HG03521 (cell line): ENCODE measurements at regions not wholly inside any gene's neighbourhood (a gene's known extent, or its start where the extent isn't known, plus 50 kb on each side); places are given as distances from the start of the nearest gene placed in this dataset.

ENCODE experiments used
- ATAC-seq: cut with Tn5 transposase; IDR thresholded peaks from one replicate; pipeline ENCODE4 v1.9.1; 2021; ENCODE audit warnings: mild to moderate bottlenecking, moderate library complexity; ENCODE audit not compliant: unreplicated experiment

DNA sequence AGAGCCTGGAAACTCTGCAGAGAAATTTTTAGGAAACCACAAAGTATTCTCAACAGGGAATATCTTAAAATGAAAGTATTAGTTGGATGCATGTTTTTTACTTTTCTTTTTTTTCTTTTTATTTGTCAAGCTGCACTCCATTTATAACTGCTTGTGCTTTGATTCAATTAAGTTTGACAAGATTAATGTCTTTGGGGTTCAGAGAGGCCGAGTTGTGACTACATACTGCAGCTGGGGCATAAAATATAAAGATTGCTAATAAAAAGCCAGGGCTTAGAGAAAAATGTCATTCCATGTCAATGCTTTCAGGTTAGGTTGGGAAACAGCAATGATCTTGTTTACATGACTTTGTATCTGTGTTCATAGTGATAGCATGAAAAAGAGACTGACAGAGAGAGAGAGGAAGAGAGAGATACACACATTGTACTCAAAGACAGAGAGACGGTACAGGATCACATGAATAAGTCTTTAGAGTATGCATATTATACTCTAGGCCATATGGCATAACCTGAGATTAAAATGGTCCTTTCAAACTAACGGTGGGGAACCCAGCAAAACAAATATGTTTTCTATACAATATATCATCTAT is 1022.3 kb upstream of the CNTNAP5 start:
- no peak for ATAC-seq

DNA sequence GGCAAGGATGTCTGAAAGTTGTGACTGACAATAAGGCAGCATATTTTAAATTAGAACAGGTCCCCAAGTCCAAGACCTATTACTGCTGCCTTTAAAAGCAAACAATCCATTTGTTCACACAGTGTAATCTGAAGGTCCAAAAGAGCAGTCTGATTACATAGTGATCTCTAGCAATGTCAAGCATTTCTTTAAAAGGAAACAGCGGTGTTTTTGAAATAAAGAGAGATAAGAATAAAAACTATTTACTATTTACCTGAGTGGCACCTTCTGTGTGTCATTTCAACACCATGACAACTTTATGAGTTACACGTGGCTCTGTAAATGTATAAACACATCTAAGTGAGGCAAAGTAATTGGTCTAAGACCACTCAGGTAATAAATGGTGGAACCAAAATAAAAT is 1009.9 kb upstream of the CNTNAP5 start:
- no peak for ATAC-seq

DNA sequence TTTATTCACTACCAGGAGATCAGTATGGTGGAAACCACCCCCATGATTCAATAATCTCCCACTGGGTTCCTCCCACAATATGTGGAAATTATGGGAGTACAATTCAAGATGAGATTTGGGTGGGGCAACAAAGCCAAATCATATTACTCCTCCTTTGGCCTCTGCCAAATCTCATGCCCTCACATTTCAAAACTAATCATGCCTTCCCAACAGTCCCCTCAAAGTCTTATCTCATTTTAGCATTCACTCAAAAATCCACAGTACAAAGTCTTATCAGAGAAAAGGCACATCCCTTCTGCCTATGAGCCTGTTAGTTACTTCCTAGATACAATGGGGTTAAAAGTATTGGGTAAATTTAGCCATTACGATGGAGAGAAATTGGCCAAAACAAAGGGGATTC is 989.5 kb upstream of the CNTNAP5 start:
- no peak for ATAC-seq

DNA sequence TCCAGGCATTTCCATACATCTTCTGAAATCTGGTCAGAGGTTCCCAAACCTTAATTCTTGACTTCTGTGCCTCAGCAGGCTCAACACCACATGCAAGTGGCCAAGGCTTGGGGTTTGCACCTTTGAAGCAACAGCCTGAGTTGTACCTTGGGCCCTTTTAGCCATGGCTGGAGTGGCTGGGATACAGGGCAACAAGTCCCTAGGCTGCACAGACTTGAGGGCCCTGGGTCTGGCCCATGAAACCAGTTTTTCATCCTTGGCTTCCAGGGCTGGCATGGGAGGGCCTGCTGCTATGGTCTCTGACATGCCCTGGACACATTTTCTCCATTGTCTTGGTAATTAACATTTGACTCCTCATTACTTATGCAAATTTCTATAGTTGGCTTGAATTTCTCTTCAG is 988.8 kb upstream of the CNTNAP5 start:
- ATAC-seq: no peak

DNA sequence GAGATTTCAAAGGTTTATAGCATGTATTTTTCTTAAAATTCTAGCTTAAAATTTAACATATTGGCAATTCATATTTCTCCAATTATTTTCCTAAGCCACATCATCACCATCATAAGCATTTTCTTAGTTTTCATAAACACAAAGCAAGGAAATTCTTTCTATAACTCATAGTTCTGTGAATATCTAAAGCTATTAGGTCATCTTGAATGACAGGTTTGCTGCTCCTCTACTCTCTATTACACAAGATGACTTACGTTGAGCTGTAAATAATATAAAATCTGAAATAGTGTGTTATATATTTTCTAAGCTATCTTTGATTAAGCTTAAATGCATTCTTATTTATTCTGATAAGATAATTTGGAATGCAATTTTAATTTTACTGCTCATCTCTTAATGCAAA is 984.6 kb upstream of the CNTNAP5 start:
- ATAC-seq: no peak

DNA sequence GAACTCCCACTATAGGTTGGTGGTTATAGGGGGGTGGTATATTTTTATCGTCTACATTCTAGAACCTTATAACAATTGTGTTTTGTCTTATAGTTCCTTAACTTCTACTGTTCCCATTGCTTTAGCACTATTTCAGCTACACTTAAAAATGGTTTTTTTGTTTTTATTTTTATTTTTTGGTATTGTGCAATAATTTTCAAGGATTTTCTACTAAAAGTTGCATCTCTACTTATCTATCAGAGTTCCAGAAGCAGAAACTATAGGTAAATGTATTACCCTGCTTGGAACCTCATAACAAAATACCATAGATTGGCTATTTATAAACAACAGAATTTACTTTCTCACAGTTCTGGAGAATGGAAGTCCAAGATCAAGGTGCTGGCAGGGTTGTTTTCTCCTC is 981.6 kb upstream of the CNTNAP5 start:
- ATAC-seq: no peak

DNA sequence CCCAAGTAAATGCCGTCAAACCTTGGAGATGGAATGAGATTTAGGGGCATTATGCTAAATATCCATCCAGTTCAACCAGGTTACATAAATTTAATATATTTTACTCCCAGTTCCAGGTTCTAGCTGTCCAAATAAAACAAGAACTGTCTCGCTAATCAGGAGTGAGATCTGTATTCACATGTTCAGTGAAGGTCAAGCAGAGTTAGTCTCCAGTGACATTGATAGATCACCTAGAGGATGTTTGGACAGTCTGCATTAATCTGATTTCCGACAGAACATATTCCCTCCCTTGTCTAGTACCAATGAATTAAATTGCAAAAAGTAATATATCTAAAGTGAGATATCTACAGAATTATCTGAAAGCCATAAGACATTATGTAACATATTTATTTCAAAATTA is 979.4 kb upstream of the CNTNAP5 start:
- ATAC-seq: no peak

DNA sequence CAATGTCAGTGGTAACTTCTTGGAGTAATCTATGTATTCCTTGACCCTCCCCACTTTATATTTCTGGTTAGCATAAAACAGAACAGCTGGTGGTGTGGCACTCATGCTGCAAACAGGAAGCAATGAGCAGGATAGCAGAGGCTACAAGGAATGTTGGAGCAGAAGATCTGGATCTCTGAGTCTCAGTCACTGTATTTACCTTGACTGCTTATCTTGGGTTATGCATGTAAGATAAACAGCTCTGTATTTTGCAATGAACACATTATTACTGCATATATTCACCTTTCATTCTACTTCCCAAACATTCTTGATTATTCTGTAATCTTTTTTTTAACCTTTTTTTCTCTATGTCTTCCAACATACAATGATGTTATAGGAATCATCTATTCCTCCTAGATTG is 977.9 kb upstream of the CNTNAP5 start:
- no peak for ATAC-seq

DNA sequence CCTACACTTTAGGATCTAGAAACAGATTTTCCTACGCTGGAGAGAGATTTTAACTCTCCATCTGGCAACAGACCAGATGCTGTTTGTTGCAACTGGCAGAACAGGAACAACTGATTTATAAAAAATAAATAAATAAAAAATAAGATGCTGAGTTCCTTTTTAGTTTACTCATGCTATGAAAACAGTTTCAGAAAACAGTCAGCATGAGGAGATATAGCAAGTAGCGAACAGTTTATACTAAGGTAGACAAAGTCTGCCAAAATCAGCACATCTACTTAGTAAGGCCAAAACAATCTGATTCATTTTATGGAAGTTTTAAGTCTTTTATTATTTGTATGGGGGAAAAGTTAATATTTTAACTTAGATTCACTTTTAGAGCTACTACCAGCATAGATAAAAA is 974.0 kb upstream of the CNTNAP5 start:
- no peak for ATAC-seq

DNA sequence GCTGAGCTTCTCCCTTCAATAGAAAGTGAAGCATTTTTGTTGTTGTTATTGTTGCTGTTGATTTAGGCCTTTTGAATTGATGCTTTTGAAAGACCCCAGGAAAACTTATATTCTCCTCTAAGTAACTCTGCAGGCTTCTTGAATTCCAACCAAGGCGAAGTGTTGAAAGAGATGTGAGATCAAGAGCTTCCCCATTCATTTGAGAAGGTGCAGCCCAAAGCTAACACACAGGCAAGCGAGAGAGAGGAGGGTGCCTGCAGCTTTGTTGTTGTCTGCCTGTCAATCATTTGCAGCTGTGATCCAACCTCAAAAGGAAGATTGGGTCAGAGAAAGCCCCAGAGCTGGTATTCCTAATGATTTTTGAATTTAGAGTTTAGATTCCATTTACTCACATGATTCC is 963.6 kb upstream of the CNTNAP5 start:
- ATAC-seq: no peak

DNA sequence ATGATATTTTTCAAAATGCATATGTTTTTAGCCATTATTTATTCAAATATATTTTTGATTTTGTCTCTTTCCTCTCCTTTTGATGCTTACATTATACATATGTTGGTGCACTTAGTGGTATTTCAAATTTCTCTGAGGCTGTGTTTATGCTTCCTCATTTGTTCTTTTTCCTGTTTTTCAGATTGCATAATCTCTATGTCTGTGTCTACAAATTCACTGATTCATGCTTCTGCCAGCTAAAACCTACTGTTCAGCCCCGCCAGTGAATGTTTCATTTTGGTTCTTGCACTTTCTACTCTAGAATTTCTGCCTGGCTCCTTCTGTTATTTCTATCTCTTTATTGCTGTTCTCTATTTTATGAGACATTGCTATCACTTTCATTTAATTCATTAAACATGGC is 951.7 kb upstream of the CNTNAP5 start:
- ATAC-seq: no peak

DNA sequence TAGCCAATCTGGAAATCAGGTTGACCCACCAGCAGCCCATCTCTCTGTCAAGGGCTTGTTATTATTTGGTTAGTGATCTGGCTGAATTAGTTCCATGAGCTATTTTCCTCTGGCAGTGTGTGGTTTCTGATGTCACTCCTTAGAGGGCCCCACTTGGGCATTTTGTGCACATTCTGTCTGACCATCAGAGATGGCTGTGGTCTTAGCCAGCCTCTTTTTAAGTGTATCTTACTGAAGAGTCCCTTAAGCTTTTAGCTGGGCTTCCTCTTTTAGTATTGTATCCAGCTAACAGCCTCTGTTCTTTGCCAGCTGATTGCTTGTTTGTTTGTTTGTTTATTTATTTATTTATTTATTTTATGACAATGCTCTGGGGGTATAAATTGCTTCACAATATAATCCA is 951.1 kb upstream of the CNTNAP5 start:
- no peak for ATAC-seq

DNA sequence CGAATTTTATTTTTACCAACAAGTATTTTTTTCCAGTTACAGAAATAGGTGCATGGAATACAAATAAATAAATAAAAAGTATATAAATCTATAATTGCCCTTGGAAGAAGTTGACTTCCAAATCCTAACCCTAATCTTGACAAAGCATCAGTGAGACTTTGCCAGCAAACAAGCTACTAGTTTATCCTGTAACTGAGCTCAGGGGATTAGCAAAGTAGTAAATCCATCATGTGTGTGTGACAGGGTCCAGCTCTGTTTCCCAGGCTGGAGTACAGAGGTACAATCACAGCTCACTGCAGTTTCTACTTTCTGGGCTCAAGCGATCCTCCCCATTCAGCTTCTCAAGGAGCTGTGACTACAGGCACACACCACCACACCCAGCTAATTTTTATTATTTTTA is 948.0 kb upstream of the CNTNAP5 start:
- ATAC-seq: no peak

DNA sequence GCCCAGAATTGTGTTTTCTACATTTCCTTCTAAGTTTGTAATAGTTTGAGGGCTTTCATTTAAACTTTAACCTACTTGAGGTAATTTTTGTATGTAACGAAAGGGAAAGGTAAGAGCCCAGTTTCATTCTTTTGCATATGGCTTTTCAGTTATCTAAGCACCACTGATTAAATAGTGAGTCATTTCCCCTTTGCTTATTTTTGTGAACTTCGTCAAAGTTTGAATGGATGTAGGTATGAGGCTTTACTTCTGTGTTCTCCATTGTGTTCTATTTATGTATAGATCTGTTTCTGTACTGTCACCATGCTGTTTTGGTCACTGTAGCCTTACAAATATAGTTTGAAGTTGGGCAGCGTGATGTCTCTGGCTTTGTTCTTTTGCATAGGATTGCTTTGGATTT is 944.8 kb upstream of the CNTNAP5 start:
- ATAC-seq: no peak

DNA sequence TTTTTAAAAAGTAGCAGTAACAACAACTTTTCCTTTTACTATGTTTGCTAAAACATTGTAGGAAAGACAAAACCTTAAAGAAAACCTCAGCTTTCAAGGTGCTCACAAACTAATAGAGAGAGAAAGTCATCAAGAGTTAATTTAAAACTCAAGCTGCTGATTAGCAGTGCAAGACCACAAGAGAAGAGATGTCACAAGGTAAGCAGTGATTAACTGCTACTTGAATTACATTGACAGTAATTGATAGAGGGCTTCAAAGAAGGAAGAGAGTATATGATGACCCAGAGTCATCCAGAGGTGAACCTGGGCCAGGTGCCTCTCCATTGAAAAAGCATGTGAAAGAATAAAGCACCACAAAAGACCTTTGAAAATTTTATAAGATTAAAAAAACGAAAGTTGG is 939.6 kb upstream of the CNTNAP5 start:
- ATAC-seq: no peak

DNA sequence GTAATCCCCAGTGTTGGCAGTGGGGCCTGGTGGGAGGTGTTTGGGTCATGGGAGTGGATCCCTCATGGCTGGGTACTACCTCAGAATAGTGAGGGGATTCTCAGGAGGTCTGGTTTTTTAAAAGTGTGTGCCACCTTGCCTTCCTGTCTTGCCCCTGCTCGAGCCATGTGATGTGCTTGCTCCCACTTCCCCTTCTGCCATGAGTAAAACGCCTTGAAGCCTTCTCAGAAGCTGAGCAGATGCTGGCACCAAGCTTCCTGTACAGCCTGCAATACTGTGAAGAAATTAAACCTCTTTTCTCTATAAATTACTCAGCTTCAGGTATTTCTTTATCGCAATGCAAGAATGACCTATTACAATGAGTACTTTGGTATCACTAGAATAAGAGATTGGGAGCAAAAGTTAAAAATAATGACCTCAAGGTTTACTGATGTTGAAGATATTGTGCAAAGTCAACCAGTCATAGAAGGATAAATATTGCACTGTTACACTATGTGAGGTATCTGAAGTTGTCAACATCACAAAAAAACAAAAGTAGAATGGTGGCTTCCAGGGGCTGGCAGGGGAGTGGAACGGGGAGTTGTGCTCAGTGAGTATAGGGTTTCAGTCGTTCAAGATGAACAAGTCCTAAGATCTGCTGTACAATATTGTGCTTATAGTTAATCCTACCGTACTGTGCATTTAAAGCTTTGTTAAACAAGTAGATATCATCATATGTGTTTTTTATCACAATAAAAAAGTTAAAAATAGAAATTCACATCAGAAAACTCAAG is 938.3 kb upstream of the CNTNAP5 start:
- ATAC-seq: no peak

DNA sequence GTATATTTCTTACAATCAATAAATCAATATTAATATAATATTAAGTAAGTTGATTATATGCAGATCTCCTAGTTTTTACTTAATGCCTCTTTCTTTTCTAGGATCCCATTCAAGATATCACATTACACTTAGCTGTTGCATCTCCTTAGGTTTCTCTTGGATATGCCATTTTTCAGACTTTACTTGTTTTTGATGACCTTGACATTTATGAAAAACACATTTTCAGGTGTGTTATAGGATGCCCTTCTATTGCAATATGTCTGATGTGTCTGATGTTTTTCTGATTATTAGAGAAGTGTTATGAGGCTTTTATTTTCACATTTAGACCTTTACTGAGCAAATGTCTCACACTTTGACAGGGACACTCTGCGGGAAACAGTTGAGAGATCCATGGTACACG is 933.6 kb upstream of the CNTNAP5 start:
- ATAC-seq: no peak

DNA sequence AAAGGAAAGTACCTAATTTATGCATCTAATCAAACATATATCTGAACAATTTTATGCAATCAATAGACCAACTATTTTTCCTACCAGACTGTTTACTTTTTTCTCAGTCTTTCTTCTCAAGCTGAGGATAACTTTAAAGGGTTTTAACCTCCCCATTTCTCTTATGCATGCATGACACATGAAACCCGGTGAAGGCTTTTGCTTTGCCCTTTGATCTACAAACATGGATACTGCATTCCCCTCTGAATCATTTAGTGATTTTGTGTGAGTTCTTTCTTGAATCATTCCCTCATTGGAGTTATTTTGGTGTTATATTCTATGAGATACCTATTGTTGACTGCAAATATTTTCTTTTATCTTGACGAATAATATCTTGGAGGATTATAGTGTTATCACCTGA is 931.9 kb upstream of the CNTNAP5 start:
- ATAC-seq: no peak

DNA sequence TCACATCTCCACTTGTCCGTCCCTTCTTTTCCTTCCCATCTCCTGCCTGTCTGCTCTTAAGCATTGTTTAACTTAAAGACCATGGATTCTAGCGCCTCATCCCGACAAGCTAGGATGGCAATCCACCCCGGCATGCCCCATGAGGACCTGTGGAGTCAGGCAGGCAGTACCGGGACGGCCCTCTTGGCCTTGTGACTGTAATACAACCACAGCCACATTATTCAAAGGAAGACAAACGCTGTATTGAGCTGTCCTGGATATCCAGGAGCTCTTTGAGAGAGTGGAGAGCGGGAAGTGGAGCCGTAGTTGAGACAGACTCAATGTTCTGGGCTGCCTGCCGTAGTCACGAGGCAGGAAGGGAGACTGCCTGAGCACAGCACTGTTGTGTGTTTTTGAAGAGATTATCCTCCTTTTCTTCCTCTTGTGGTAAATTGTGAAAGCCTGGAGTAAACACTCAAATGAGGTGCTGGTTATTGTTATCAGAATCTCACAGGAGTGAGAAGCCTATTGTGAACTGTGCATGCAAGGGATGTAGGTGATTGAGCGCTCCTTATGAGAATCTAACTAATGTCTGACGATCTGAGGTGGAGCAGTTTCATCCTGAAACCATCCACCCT is 929.8 kb upstream of the CNTNAP5 start:
- no peak for ATAC-seq

DNA sequence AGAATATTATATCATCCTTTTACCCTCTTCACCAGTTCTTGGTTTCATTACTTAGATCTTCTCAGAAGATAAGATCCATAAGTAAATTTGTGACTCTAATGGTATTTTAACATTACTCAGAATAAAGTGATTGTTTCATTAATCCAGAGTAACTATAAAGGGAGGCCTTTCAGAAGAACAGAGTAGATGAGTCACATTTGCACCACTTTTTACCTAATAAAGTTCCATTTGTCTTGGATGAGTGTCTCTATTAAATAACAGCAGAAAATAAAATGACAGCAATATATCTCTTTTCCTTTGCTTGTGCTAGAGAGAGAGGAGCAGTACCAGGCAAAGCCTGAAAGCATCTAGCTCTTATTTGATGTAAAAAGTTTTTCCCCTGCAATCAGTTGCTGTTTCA is 926.5 kb upstream of the CNTNAP5 start:
- no peak for ATAC-seq

DNA sequence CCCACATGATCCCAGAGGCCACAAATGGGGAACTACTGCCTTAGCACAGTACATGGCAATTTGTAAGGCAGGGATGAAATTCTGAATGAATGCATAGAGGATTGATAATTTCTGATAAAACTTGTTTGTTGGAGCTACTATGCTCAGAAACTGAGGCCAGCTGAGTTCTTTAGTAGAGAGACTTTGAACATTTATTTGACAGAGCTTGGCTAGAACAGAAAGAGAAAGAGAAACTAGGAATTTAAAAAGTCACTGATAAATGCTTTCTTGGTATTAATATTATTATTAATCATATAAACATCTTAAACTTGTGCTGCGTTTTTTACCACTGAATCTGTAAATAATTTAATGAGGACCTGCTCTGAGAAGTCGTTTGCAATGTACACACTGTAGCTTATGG is 923.7 kb upstream of the CNTNAP5 start:
- no peak for ATAC-seq

DNA sequence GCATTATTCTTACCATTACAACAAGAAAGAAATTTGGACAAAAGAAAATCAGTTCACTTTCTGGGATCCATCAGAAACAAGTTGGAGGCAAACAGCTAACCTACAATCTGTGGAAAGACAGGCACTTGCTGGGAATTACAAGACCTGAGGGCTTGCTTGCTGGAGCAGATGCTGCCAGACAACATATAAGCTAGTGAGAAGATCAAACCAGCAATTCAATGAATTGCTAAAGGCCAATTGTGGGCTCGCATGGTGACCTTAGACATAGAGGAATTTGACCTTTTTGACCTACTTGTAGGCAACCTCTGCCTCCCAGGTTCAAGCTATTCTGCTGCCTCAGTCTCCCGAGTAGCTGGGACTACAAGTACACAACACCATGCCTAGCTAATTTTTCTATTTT is 921.2 kb upstream of the CNTNAP5 start:
- no peak for ATAC-seq

DNA sequence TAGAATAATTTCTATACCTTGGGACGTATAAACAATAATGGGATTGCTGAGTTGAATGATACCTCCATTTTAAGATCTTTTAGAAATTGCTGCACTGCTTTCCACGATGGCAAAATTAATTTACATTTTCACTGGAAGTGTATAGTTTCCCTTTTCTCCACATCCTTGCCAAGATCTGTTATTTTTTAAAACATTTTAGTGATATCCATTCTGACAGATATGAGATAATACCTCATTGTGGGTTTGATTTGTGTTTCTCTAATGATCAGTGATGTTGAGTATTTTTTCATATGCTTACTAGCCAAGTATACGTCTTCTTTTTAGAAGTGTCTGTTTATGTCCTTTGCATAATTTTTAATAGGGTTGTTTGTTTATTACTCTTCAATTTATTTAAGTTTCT is 908.5 kb upstream of the CNTNAP5 start:
- no peak for ATAC-seq
